Stimulated activated CD8-positive, alpha-beta memory T cell treated with anti-CD3 and anti-CD28 coated beads, Interleukin-15, amount 100 ng/mL, for 48 hours (primary cell): ENCODE measurements at regions not wholly inside any gene's neighbourhood (a gene's known extent, or its start where the extent isn't known, plus 50 kb on each side); places are given as distances from the start of the nearest gene placed in this dataset.

ENCODE experiments used
- DNase-seq, 2 donors: peaks; one replicate each; pipeline ENCODE4 v3.0.0-alpha.2; 2020; ENCODE audit warnings: low read depth in 2 of 2

- no peak for DNase-seq
These were observed 468.8 kb upstream of the MGMT start for GRCh38 chr10:128998101-128998805.

- DNase-seq, result no peak
These were observed 462.6 kb upstream of the MGMT start for GRCh38 chr10:129004398-129004797.

- no peak for DNase-seq
These were observed 462.0 kb upstream of the MGMT start for GRCh38 chr10:129005080-129005479.

GRCh38 chr10:129005804-129006203, 461.2 kb upstream of the MGMT start:
- no peak for DNase-seq

GRCh38 chr10:129018511-129018910, 448.5 kb upstream of the MGMT start:
- no peak for DNase-seq

- DNase-seq, result no peak
These were observed 446.2 kb upstream of the MGMT start for GRCh38 chr10:129020651-129021330.

- no peak for DNase-seq
These were observed 445.3 kb upstream of the MGMT start for GRCh38 chr10:129021594-129022304.

- no peak for DNase-seq
These were observed 444.0 kb upstream of the MGMT start for GRCh38 chr10:129023082-129023481.

- DNase-seq, result no peak
These were observed 443.0 kb upstream of the MGMT start for GRCh38 chr10:129024046-129024445.

- no peak for DNase-seq
These were observed 441.3 kb upstream of the MGMT start for GRCh38 chr10:129025787-129026186.

GRCh38 chr10:129027906-129028305, 439.1 kb upstream of the MGMT start:
- no peak for DNase-seq

GRCh38 chr10:129028451-129028850, 438.6 kb upstream of the MGMT start:
- DNase-seq, result no peak

GRCh38 chr10:129029051-129029450, 438.0 kb upstream of the MGMT start:
- no peak for DNase-seq

GRCh38 chr10:129029851-129030602, 437.0 kb upstream of the MGMT start:
- no peak for DNase-seq

GRCh38 chr10:129030603-129030895, 436.5 kb upstream of the MGMT start:
- DNase-seq, result no peak

- DNase-seq, result peak in 1 of 2 donors; percentile 23
These were observed 435.8 kb upstream of the MGMT start for GRCh38 chr10:129030996-129031843.

- DNase-seq, result no peak
These were observed 435.2 kb upstream of the MGMT start for GRCh38 chr10:129031844-129032150.

- DNase-seq, result no peak
These were observed 434.4 kb upstream of the MGMT start for GRCh38 chr10:129032372-129033313.

- no peak for DNase-seq
These were observed 433.7 kb upstream of the MGMT start for GRCh38 chr10:129033340-129033739.

GRCh38 chr10:129033790-129034272, 433.2 kb upstream of the MGMT start:
- no peak for DNase-seq
